H1 (cell line): ENCODE measurements at regions not wholly inside any gene's neighbourhood (a gene's known extent, or its start where the extent isn't known, plus 50 kb on each side); places are given as distances from the start of the nearest gene placed in this dataset.

Experiments
- CTCF ChIA-PET: fragments of 300-600 bp; sonication (Branson Sonifier 250); formaldehyde crosslinking; loops from one replicate; lab custom pipeline; 2021; ENCODE audit not compliant: partially characterized antibody; lab: Charles Lee
- POLR2A ChIA-PET: fragments of 300-600 bp; sonication (Branson Sonifier 250); formaldehyde crosslinking; loops from one replicate; lab custom pipeline; 2021; ENCODE audit warnings: inconsistent platforms; ENCODE audit not compliant: partially characterized antibody; lab: Charles Lee
- DNase-seq, 2 experiments: peaks; one replicate each; pipeline versions ENCODE4 v3.0.0 to v3.0.0-alpha.2; 2010 to 2022; ENCODE audit warnings: low spot score in 2 of 2, low read depth in 1 of 2, mixed read lengths in 1 of 2
- FAIRE-seq: peaks from 2 replicates; lab custom pipeline; 2011; peaks lifted over from hg19 to GRCh38; lab: Jason Lieb, UNC
- H2AFZ ChIP-seq: 2 replicates; pipeline ENCODE4 v1.8.1; 2012; ENCODE audit warnings: low read length, inconsistent platforms
- H2AK5ac ChIP-seq: 2 replicates; pipeline ENCODE4 v1.6.1; 2013; ENCODE audit warnings: low read depth, low read length
- H2BK120ac ChIP-seq: replicated peaks from 2 replicates; pipeline ENCODE3; 2013; ENCODE audit warnings: low read depth, low read length, inconsistent platforms
- H2BK12ac ChIP-seq: 2 replicates; pipeline ENCODE4 v1.6.1; 2013; ENCODE audit warnings: low read depth, low read length
- H2BK15ac ChIP-seq: 2 replicates; pipeline ENCODE4 v1.6.1; 2013; ENCODE audit warnings: low read length
- H2BK20ac ChIP-seq: 2 replicates; pipeline ENCODE4 v1.6.1; 2013; ENCODE audit warnings: low read length
- H2BK5ac ChIP-seq: 2 replicates; pipeline ENCODE4 v1.6.1; 2013; ENCODE audit warnings: low read depth, low read length
- H3K14ac ChIP-seq: 2 replicates; pipeline ENCODE4 v1.6.1; 2013; ENCODE audit warnings: inconsistent platforms; ENCODE audit not compliant: insufficient read length
- H3K18ac ChIP-seq: 2 replicates; pipeline ENCODE4 v1.6.1; 2013; ENCODE audit warnings: low read length; ENCODE audit errors: extremely low read depth
- H3K23ac ChIP-seq: 2 replicates; pipeline ENCODE4 v1.6.1; 2013; ENCODE audit warnings: inconsistent platforms; ENCODE audit not compliant: insufficient read length
- H3K23me2 ChIP-seq: 2 replicates; pipeline ENCODE4 v1.6.1; 2013; ENCODE audit warnings: low read depth, low read length
- H3K27ac ChIP-seq: 2 replicates; pipeline ENCODE4 v1.6.1; 2011; ENCODE audit warnings: low read depth, low read length, inconsistent platforms
- H3K27me3 ChIP-seq, 4 experiments: replicated peaks in 1 of 4; 1 replicate in 1 of 4; 2 replicates in 3 of 4; pipeline versions ENCODE4 v1.6.1 to v1.8.1; 2011 to 2013; ENCODE audit warnings: low read length in 3 of 4, mild to moderate bottlenecking in 3 of 4, inconsistent platforms in 2 of 4, mixed read lengths in 2 of 4, moderate library complexity in 1 of 4; ENCODE audit not compliant: control insufficient read depth in 3 of 4, insufficient read depth in 3 of 4; ENCODE audit errors: extremely low read depth in 1 of 4
- H3K36me3 ChIP-seq, 4 experiments: 2 replicates each; pipeline versions ENCODE4 v1.6.1 to v1.8.1; 2011 to 2013; ENCODE audit warnings: mild to moderate bottlenecking in 4 of 4, low read length in 3 of 4, moderate library complexity in 2 of 4, control low read depth in 1 of 4, inconsistent platforms in 1 of 4; ENCODE audit not compliant: insufficient read depth in 4 of 4, control insufficient read depth in 2 of 4
- H3K4ac ChIP-seq: replicated peaks from 2 replicates; pipeline ENCODE3; 2013; ENCODE audit warnings: low read length, low read depth, mixed read lengths, inconsistent platforms; ENCODE audit not compliant: insufficient read length
- H3K4me1 ChIP-seq, 4 experiments: replicated peaks in 1 of 4; 1 replicate in 1 of 4; 2 replicates in 3 of 4; pipeline versions ENCODE4 v1.6.1 to v1.8.1; 2011 to 2013; ENCODE audit warnings: low read length in 3 of 4, inconsistent platforms in 2 of 4, mixed read lengths in 1 of 4; ENCODE audit not compliant: insufficient read depth in 4 of 4, control insufficient read depth in 3 of 4
- H3K4me2 ChIP-seq, 2 experiments: 2 replicates each; pipeline versions ENCODE4 v1.6.1 to v1.8.1; 2011 to 2013; ENCODE audit warnings: low read depth in 2 of 2, low read length in 2 of 2, control low read depth in 1 of 2, inconsistent platforms in 1 of 2, mild to moderate bottlenecking in 1 of 2; ENCODE audit not compliant: insufficient read depth in 1 of 2
- H3K4me3 ChIP-seq, 4 experiments: fragments of 200-600, 300-600 bp in 1 of 4; sonication (generic), shearing (Covaris generic), sonication (Bioruptor Twin) in 1 of 4; 2 replicates each; pipeline versions ENCODE4 v1.5.1 to v1.8.1; 2011 to 2016; ENCODE audit warnings: low read length in 4 of 4, low read depth in 3 of 4, control low read depth in 2 of 4, inconsistent platforms in 2 of 4, mild to moderate bottlenecking in 2 of 4, mixed read lengths in 1 of 4, moderate library complexity in 1 of 4; ENCODE audit not compliant: insufficient read depth in 2 of 4; ENCODE audit errors: extremely low read depth in 1 of 4
- H3K56ac ChIP-seq: replicated peaks from 2 replicates; pipeline ENCODE3; 2013; ENCODE audit warnings: low read depth, mild to moderate bottlenecking, mixed read lengths, low read length, inconsistent platforms; ENCODE audit not compliant: insufficient read length
- H3K79me1 ChIP-seq: 2 replicates; pipeline ENCODE4 v1.6.1; 2013; ENCODE audit warnings: low read depth, low read length, control low read depth
- H3K79me2 ChIP-seq, 2 experiments: 2 replicates each; pipeline versions ENCODE4 v1.6.1 to v1.8.1; 2012 to 2013; ENCODE audit warnings: low read length in 2 of 2, mild to moderate bottlenecking in 2 of 2, inconsistent platforms in 1 of 2; ENCODE audit not compliant: insufficient read depth in 2 of 2, control insufficient read depth in 1 of 2
- H3K9ac ChIP-seq, 4 experiments: replicated peaks in 1 of 4; 1 replicate in 1 of 4; 2 replicates in 3 of 4; pipeline versions ENCODE4 v1.6.1 to v1.8.1; 2011 to 2013; ENCODE audit warnings: low read depth in 3 of 4, low read length in 3 of 4, control low read depth in 2 of 4, mild to moderate bottlenecking in 2 of 4, moderate library complexity in 2 of 4, inconsistent platforms in 1 of 4; ENCODE audit errors: extremely low read depth in 1 of 4
- H3K9me3 ChIP-seq, 2 experiments: 2 replicates each; pipeline versions ENCODE4 v1.6.1 to v1.8.1; 2012 to 2013; ENCODE audit warnings: mild to moderate bottlenecking in 2 of 2, moderate library complexity in 2 of 2, control low read depth in 1 of 2, inconsistent platforms in 1 of 2, low read depth in 1 of 2, low read length in 1 of 2, mixed read lengths in 1 of 2; ENCODE audit not compliant: insufficient read depth in 2 of 2
- H4K20me1 ChIP-seq, 2 experiments: replicated peaks in 1 of 2; 2 replicates each; pipeline versions ENCODE3 to v1.8.1; 2011 to 2013; ENCODE audit warnings: inconsistent platforms in 2 of 2, low read length in 2 of 2, mild to moderate bottlenecking in 1 of 2; ENCODE audit not compliant: insufficient read depth in 2 of 2, control insufficient read depth in 1 of 2
- H4K5ac ChIP-seq: 2 replicates; pipeline ENCODE4 v1.6.1; 2013; ENCODE audit warnings: low read length, low read depth, mixed read lengths, inconsistent platforms; ENCODE audit not compliant: insufficient read length
- H4K8ac ChIP-seq: 2 replicates; pipeline ENCODE4 v1.8.0; 2013; ENCODE audit warnings: mild to moderate bottlenecking, moderate library complexity, low read length, inconsistent platforms; ENCODE audit not compliant: insufficient read depth; ENCODE audit errors: extremely low read depth
- H4K91ac ChIP-seq: replicated peaks from 2 replicates; pipeline ENCODE3; 2013; ENCODE audit warnings: low read length, mixed read lengths, inconsistent platforms; ENCODE audit not compliant: insufficient read length
- BRCA1 ChIP-seq: IDR thresholded peaks from 2 replicates; pipeline ENCODE4 v1.6.1; 2012; ENCODE audit warnings: low read depth, low read length, improper control_type of control experiment
- CHD1 ChIP-seq: IDR thresholded peaks from 2 replicates; pipeline ENCODE4 v1.6.1; 2012; ENCODE audit warnings: low read depth, low read length, improper control_type of control experiment
- CHD2 ChIP-seq: IDR thresholded peaks from 2 replicates; pipeline ENCODE4 v1.6.1; 2012; ENCODE audit warnings: low read length, improper control_type of control experiment
- CTBP2 ChIP-seq: IDR thresholded peaks from 2 replicates; pipeline ENCODE4 v1.7.0; 2011; ENCODE audit warnings: borderline replicate concordance, mild to moderate bottlenecking, moderate library complexity, mixed read lengths, low read length; ENCODE audit not compliant: insufficient read depth, insufficient read length
- EGR1 ChIP-seq: IDR thresholded peaks from 2 replicates; pipeline ENCODE4 v1.6.1; 2011; ENCODE audit warnings: low read depth, low read length, borderline replicate concordance
- GABPA ChIP-seq: IDR thresholded peaks from 2 replicates; pipeline ENCODE4 v1.6.1; 2011; ENCODE audit warnings: mild to moderate bottlenecking, low read length, moderate library complexity, borderline replicate concordance; ENCODE audit not compliant: insufficient read depth
- JUND ChIP-seq: IDR thresholded peaks from 2 replicates; pipeline ENCODE4 v1.6.1; 2011; ENCODE audit warnings: mild to moderate bottlenecking, improper control_type of control experiment, low read length
- KDM1A ChIP-seq: fragments of 200-600, 300-600 bp; sonication (generic); IDR thresholded peaks from 2 replicates; pipeline ENCODE4 v1.7.1; 2016; ENCODE audit warnings: mild to moderate bottlenecking, low read length, borderline replicate concordance
- MAX ChIP-seq: IDR thresholded peaks from 2 replicates; pipeline ENCODE4 v1.6.1; 2012; ENCODE audit warnings: inconsistent platforms
- NANOG ChIP-seq: IDR thresholded peaks from 2 replicates; pipeline ENCODE4 v1.6.1; 2011; ENCODE audit warnings: low read length, low read depth, mild to moderate bottlenecking, inconsistent platforms; ENCODE audit not compliant: insufficient read depth, poor library complexity, severe bottlenecking
- RNF2 ChIP-seq: fragments of 200-900, 300-1000 bp; sonication (generic); IDR thresholded peaks from 2 replicates; pipeline ENCODE4 v1.7.1; 2016; ENCODE audit warnings: borderline replicate concordance, low read depth, mild to moderate bottlenecking, antibody characterized with exemption, low read length; ENCODE audit not compliant: poor library complexity, severe bottlenecking; ENCODE audit errors: missing control alignments
- SAP30 ChIP-seq: fragments of 300-600 bp; sonication (generic); IDR thresholded peaks from 2 replicates; pipeline ENCODE4 v1.7.1; 2012; ENCODE audit warnings: low read length, moderate library complexity, mild to moderate bottlenecking, inconsistent platforms; ENCODE audit not compliant: insufficient read depth, insufficient replicate concordance
- TAF7 ChIP-seq: optimal IDR thresholded peaks from 2 replicates; pipeline ENCODE3; 2011; ENCODE audit warnings: low read depth, mild to moderate bottlenecking, inconsistent platforms, low read length, moderate library complexity, borderline replicate concordance
- YY1 ChIP-seq: IDR thresholded peaks from 2 replicates; pipeline ENCODE4 v1.6.1; 2011; ENCODE audit warnings: low read depth, mild to moderate bottlenecking, low read length
- WGBS, 2 experiments: shearing (Covaris generic) in 1 of 2; methylation state at CpG; one replicate each; pipeline versions ENCODE4 v1.1.6 to v1.1.7; 2013 to 2015; ENCODE audit warnings: low lambda C conversion rate in 2 of 2, mixed read lengths in 2 of 2, inconsistent platforms in 1 of 2, low coverage in 1 of 2, missing lambda C conversion rate in 1 of 2; ENCODE audit not compliant: insufficient replicate concordance in 2 of 2, insufficient coverage in 1 of 2, insufficient read length in 1 of 2; ENCODE audit errors: extremely low coverage in 1 of 2, missing lambda C conversion rate in 1 of 2; 5-methylcytosine and 5-hydroxymethylcytosine counted together

- no peak overlapping the region for H3K4ac ChIP-seq
- no peaks in the 10 kb centered on the region; a peak in 1 of 7 replicates for H3K27me3 ChIP-seq
- H2AFZ ChIP-seq = no peak overlapping the region
- no peaks in the 10 kb centered on the region for H3K79me1 ChIP-seq
- H2BK20ac ChIP-seq = no peak overlapping the region
- H2BK15ac ChIP-seq = no peak overlapping the region
- FAIRE-seq = no peak
- no peak overlapping the region for H3K4me3 ChIP-seq
- POLR2A ChIA-PET = no interaction called here
- H3K4me2 ChIP-seq = no peak overlapping the region
- no peak overlapping the region for H3K18ac ChIP-seq
- no peak overlapping the region for H3K27ac ChIP-seq
- CTCF ChIA-PET = no interaction called here
- no peak overlapping the region for H3K23ac ChIP-seq
- H2AK5ac ChIP-seq = no peak overlapping the region
- 90% methylated on average over 3 of the region's 3 CpGs; no CpG with 5 or more reads in 1 of the 2 experiments for WGBS, 2 experiments
- H2BK120ac ChIP-seq = no peak overlapping the region
- no peak overlapping the region for H2BK5ac ChIP-seq
- H3K9me3 ChIP-seq = no peaks in the 10 kb centered on the region
- no peak for DNase-seq
- no peak overlapping the region for H4K8ac ChIP-seq
- H3K23me2 ChIP-seq = no peaks in the 10 kb centered on the region
- no peak overlapping the region for H3K14ac ChIP-seq
- no peaks in the 10 kb centered on the region for H3K36me3 ChIP-seq
- no peak overlapping the region for H4K91ac ChIP-seq
- H2BK12ac ChIP-seq = no peak overlapping the region
- H3K56ac ChIP-seq = no peak overlapping the region
- no peaks in the 10 kb centered on the region for H4K20me1 ChIP-seq
- no peaks in the 10 kb centered on the region for H3K79me2 ChIP-seq
- no peak overlapping the region for H4K5ac ChIP-seq
- H3K9ac ChIP-seq = no peak overlapping the region
- H3K4me1 ChIP-seq = no peaks in the 10 kb centered on the region
- TF ChIP-seq GABPA = no peak
- TF ChIP-seq RNF2 = no peak
- no peak for TF ChIP-seq SAP30
- no peak for TF ChIP-seq NANOG
- no peak for TF ChIP-seq JUND
- no peak for TF ChIP-seq EGR1
- TF ChIP-seq CHD1 = no peak
- no peak for TF ChIP-seq CHD2
- TF ChIP-seq TAF7 = no peak
- TF ChIP-seq BRCA1 = no peak
- no peak for TF ChIP-seq KDM1A
- TF ChIP-seq CTBP2 = no peak
- TF ChIP-seq YY1 = no peak
- TF ChIP-seq MAX = no peak
These were observed 1127.3 kb downstream of the SUCLG1 start for GRCh38 chr2:83331810-83332209.
